KOPT-K1 (cell line): ENCODE measurements at regions not wholly inside any gene's neighbourhood (a gene's known extent, or its start where the extent isn't known, plus 50 kb on each side); places are given as distances from the start of the nearest gene placed in this dataset.

ENCODE experiments used
- H3K27ac ChIP-seq: fragments of 200-600 bp; sonication (generic); 2 replicates; pipeline ENCODE4 v1.5.1; 2016; ENCODE audit warnings: antibody characterized with exemption, mild to moderate bottlenecking, low read depth, low read length; ENCODE audit not compliant: poor library complexity, severe bottlenecking
- H3K36me3 ChIP-seq: fragments of 200-600 bp; sonication (generic); 2 replicates; pipeline ENCODE4 v1.5.1; 2017; ENCODE audit warnings: antibody characterized with exemption, mild to moderate bottlenecking, low read length, moderate library complexity; ENCODE audit not compliant: insufficient read depth
- H3K9me3 ChIP-seq: fragments of 200-600 bp; sonication (generic); 2 replicates; pipeline ENCODE4 v1.5.1; 2017; ENCODE audit warnings: antibody characterized with exemption, low read length, mild to moderate bottlenecking; ENCODE audit not compliant: insufficient read depth, poor library complexity, severe bottlenecking

GRCh38 chr22:48481748-48482147 is 1345.9 kb downstream of the BRD1 start:
- Histone ChIP-seq H3K36me3 (no peaks in the 10 kb centered on the region), H3K27ac (no peak overlapping the region), H3K9me3 (no peaks in the 10 kb centered on the region)

- Histone ChIP-seq H3K27ac (no peak overlapping the region), H3K9me3 (no peaks in the 10 kb centered on the region), H3K36me3 (no peaks in the 10 kb centered on the region)
These were observed 1349.0 kb downstream of the BRD1 start for GRCh38 chr22:48478529-48479265.

GRCh38 chr22:48478124-48478523 is 1349.5 kb downstream of the BRD1 start:
- no peaks in the 10 kb centered on the region for H3K36me3 ChIP-seq
- no peaks in the 10 kb centered on the region for H3K9me3 ChIP-seq
- no peak overlapping the region for H3K27ac ChIP-seq

GRCh38 chr22:48477031-48477721 is 1350.5 kb downstream of the BRD1 start:
- Histone ChIP-seq H3K27ac (no peak overlapping the region), H3K36me3 (no peaks in the 10 kb centered on the region), H3K9me3 (no peaks in the 10 kb centered on the region)

GRCh38 chr22:48476577-48476976 is 1351.1 kb downstream of the BRD1 start:
- H3K27ac ChIP-seq = no peak overlapping the region
- H3K36me3 ChIP-seq = no peaks in the 10 kb centered on the region
- no peaks in the 10 kb centered on the region for H3K9me3 ChIP-seq

GRCh38 chr22:48475661-48476345 is 1351.9 kb downstream of the BRD1 start:
- Histone ChIP-seq H3K9me3 (no peaks in the 10 kb centered on the region), H3K27ac (no peak overlapping the region)

GRCh38 chr22:48474881-48475280 is 1352.8 kb downstream of the BRD1 start:
- Histone ChIP-seq H3K36me3 (no peaks in the 10 kb centered on the region), H3K9me3 (no peaks in the 10 kb centered on the region), H3K27ac (no peak overlapping the region)

More at GRCh38 chr22:48475661-48476345, 1351.9 kb downstream of the BRD1 start:
- no peaks in the 10 kb centered on the region for H3K36me3 ChIP-seq

GRCh38 chr22:48473202-48473601 is 1354.5 kb downstream of the BRD1 start:
- Histone ChIP-seq H3K9me3 (no peaks in the 10 kb centered on the region), H3K36me3 (no peaks in the 10 kb centered on the region), H3K27ac (no peak overlapping the region)

GRCh38 chr22:48464246-48464645 is 1363.4 kb downstream of the BRD1 start:
- Histone ChIP-seq H3K9me3 (no peaks in the 10 kb centered on the region), H3K27ac (no peak overlapping the region), H3K36me3 (no peaks in the 10 kb centered on the region)

- no peak overlapping the region for H3K27ac ChIP-seq
- H3K9me3 ChIP-seq = no peaks in the 10 kb centered on the region
- H3K36me3 ChIP-seq = no peaks in the 10 kb centered on the region
These were observed 1367.5 kb downstream of the BRD1 start for GRCh38 chr22:48459859-48460823.

- Histone ChIP-seq H3K27ac (no peak overlapping the region), H3K9me3 (no peaks in the 10 kb centered on the region), H3K36me3 (no peaks in the 10 kb centered on the region)
These were observed 1368.4 kb downstream of the BRD1 start for GRCh38 chr22:48459259-48459658.

- no peaks in the 10 kb centered on the region for H3K9me3 ChIP-seq
- no peak overlapping the region for H3K27ac ChIP-seq
- no peaks in the 10 kb centered on the region for H3K36me3 ChIP-seq
These were observed 1371.2 kb downstream of the BRD1 start for GRCh38 chr22:48456449-48456848.

GRCh38 chr22:48453751-48454485 is 1373.8 kb downstream of the BRD1 start:
- H3K9me3 ChIP-seq = no peaks in the 10 kb centered on the region
- no peak overlapping the region for H3K27ac ChIP-seq
- no peaks in the 10 kb centered on the region for H3K36me3 ChIP-seq

GRCh38 chr22:48453171-48453570 is 1374.5 kb downstream of the BRD1 start:
- no peak overlapping the region for H3K27ac ChIP-seq
- no peaks in the 10 kb centered on the region for H3K9me3 ChIP-seq
- no peaks in the 10 kb centered on the region for H3K36me3 ChIP-seq
